HG03175 (cell line): ENCODE measurements at regions not wholly inside any gene's neighbourhood (a gene's known extent, or its start where the extent isn't known, plus 50 kb on each side); places are given as distances from the start of the nearest gene placed in this dataset.

Experiments
- ATAC-seq: cut with Tn5 transposase; IDR thresholded peaks from one replicate; pipeline ENCODE4 v1.9.1; 2021; ENCODE audit warnings: mild to moderate bottlenecking, moderate library complexity; ENCODE audit not compliant: unreplicated experiment

DNA sequence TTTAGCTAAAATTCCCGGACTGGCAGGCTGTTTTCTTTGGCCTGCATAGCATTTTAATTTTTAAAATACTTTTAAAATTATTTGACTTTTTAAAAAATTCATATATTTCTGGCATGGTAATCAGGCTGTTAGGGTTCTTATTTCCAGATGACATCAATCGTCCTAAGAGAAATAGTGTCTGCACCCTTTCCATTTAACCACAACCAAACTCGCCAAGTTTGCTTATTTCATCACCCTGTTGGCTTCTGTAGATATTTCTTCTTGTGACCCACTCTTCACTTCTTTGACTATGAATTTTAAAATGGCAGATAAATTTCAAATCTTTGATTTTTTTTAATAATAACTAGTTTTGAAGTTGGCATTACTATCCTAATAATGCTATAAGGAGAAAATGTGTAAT lies 675.7 kb upstream of the FTMT start:
- no peak for ATAC-seq

DNA sequence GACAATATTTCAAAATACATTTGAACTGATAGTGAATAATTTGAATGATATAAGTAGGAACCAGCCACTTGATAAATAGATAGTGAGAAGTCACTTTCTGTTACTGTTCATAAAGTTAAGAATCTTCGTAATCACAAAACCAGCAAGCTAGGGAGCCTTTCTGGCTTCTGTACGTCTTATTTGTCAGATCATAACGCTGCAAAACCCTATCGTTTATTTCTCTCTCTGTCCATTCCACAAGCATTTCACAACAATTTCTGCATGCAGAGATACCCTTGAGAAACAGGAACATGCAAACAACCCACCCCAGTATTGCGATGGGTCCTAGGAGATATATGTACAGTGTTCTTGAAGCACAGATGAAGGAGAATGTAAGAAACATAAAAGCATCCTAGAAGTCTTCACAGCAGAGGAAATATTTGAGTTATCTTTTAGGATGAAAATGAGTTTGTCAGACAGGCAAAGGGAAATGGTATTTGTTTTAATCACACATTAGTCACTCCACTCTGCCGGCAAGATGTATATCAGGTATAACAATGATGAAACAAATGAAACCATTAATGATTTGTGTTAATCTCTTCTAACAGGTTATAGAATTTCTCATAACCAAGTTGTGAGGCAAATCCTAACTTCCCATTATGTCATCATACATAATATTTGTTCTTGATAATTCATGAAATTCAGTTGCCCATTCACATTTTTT lies 668.7 kb upstream of the FTMT start:
- ATAC-seq = no peak

DNA sequence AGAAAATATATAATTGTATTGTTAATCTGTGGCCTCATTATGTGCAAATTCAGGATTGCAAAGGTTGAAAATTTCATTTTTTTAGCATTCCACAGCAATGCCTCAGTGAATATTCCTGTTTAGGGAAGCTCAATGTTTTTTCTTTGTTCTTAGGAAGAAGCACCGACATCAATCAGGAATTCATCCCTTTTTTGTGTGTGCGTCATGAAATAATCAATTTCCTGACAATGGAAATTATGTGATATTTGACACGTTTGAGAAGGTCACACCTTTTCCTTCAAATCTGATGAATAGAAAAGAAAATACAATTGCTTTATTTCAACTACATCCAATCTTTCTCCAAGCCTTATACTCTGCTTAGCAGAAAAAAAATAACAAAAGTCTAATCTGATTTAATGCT lies 662.8 kb upstream of the FTMT start:
- ATAC-seq = no peak

DNA sequence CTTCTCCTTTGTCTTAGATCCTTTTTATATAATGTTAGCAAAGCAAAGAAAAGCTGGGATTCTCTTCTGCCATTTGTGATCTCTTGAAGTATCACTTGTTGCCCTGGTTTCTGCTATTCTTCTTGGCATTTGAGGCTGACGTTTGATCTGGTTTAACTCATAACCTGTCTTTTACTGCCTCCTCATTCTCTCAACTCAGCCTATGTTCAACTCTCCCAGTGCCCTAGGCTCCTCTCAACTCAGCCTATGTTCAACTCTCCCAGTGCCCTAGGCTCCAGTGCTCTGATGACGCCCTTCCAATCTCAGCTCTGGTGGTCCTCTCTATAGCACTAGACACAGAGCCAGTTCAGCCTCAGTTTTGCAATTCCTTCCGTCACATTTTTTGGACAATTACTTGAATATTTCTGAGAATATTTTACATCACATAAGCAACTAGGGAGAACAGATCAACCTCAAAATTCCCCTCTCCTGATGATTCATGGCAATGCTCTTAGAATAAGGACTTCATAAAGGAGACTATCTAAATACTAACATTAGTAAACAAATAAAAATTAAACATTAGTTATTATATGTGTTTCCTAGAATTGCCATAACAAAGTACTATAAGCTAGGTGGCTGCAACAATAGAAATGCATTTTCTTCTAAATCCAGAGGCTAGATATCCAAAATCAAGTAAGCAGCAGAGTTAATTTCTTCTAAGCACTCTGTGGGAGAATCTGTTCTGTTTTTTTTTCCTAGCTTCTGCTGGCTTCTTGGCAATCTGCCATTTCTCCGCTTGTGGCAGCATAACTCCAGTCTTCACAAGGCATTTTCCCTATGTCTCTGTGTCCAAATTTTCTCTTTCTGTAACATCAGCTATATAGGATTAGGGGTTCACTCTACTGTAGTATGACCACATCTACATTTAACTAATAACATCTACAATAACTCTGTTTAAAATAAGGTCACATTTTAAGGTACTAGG lies 662.1 kb upstream of the FTMT start:
- no peak for ATAC-seq

DNA sequence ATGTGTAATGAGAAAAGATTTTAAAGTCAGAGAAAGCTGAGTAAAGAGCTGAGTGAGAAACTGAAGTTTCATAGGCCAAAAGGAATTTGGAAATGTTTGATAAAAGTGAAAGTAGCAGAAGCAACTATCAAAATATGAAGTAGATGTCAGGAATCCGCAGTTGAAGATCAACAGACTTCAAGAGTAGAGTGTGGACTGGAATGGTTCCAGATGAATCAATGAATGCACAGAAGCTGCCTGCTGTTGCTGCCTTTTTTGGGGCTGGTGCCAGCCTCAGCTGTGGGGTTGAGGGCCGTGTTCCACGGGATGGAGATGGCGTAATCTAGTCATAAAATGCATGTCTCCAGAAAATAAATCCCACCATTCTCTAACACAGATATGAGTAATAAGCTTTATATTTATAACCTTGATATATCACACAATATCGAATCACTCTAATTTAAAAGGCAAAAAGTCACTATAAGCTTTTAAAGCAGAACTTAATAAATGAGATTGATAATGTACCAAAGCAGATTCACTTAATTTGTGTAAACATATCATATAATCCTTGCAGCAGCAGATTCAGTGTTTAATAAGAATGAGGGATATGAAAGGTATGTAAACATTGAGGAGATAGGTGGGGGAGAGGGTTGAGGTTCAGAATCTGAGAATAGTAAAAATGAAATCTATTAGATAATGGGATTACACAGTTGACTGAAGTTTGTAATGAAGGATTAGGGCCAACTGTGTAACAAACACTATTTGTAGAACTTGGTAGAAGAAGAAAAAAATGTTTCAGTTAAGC lies 652.3 kb upstream of the FTMT start:
- no peak for ATAC-seq

DNA sequence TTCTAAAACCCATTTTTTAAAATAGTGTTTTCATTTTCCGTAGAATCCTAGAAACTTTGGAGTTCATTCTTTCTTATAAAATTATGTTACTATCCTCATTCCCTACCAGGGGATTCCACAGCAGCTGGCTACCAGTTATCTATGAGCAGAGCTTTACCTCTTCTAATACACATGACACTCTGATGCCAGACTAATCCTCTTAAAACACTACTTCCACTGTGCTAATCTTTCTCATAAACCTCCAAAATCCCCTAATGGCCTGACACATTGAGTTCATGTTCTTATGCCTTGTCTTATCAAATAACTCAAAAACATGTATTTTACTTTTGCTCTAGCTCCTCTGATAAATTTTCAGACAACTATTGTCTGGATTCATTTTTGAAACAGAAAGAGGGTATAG lies 633.6 kb upstream of the FTMT start:
- ATAC-seq = no peak

DNA sequence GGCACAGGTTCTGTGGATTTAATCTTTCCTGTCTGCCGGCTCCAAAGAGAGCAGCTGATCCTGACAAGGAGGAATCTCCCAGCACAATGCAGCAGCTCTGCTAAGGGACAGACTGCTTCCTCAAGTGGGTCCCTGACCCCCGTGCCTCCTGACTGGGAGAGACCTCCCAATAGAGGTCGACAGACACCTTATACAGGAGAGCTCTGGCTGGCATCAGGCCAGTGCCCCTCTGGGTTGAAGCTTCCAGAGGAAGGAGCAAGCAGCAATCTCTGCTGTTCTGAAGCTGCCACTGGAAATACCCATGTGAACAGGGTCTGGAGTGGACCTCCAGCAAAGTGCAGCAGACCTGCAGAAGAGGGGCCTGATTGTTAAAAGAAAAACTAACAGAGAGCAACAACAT lies 630.2 kb upstream of the FTMT start:
- ATAC-seq = no peak

DNA sequence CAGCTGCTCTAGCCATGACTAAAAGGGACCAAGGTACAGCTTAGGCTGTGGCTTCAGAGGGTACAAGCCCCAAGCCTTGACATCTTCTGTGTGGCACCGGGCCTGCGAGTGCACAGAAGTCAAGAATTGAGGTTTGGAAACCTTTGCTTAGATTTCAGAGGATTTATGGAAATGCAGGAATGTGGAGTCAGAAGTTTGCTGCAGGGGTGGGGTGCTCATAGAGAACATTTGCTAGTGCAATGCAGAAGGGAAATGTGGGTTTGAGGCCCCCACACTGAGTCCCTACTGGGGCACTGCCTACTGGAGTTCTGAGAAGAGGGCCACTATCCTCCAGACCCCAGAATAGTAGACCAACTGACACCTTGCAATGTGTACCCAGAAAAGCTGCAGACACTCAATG lies 624.9 kb upstream of the FTMT start:
- no peak for ATAC-seq

DNA sequence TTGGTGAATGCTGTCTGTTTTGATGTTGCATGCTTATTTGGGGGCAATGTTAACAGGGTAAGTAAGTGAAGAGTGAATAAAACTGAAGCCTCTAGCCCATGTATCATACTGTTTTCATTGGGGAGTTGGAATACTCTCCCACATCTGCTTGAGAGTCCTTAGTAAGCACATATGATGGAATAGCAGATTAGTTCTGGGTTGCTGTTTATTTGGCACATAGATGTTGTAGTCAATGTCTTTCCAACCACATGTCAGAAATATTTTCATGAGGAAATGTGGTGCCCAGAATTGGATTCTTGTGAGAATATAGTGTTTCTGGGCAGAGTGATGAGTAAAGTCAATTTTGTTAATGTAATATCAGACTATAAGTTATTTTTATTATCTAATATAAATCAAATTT lies 611.7 kb upstream of the FTMT start:
- ATAC-seq = no peak

DNA sequence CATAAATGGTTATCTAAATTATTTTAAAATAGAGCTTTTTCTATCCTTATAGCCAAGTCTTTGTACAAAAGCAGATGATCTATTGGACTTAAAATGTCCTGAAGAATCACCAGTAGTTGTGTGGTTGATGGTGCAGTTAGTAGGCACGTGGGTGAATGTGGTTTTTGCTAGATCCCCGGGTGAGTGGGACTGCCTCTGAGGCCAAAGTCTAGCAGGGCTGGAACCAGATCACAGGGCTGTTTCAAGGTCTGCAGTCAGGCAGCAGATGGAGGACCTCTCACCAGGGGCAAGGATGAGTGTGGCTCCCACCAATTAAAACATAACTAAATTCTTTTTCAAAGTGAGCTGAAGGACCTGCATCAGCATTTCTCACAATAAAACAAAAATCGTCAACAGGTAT lies 604.7 kb upstream of the FTMT start:
- no peak for ATAC-seq

DNA sequence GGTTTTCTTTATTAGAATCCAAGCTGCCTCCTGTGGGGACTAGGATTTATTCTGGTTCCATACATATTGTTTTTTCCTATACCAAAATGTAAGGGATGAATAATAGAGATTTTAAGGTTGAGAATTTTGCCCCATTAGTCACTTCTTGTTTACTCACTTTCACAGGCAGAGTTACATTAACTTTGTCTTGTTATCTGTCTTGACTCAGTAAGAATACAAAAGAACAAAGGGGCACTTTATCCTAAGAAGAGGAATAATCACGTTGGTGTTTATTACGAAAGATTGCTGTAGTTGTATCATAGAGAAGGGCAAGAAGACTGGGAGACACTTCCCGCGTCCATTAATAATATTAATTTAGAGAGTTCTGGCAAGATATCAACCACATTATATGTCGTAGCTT lies 599.7 kb upstream of the FTMT start:
- no peak for ATAC-seq

DNA sequence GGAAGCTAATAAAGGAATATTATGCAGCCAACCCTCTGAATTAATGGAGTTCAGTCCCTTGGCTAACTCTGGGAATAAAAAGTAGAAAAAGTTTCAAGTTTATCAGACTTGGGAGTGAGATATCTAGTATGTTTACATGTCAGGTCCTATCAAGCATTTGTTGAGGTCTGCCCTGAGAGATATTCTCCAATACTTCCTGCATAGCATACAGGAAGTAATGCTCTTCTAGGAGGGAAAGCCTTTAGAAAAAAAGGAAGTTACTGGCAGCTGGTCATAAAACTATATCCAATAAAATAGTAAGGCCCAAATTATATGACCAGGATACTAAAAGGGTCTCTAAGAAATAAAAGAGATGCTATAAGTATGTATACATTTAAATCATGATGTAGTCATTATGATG lies 594.1 kb upstream of the FTMT start:
- ATAC-seq = no peak

DNA sequence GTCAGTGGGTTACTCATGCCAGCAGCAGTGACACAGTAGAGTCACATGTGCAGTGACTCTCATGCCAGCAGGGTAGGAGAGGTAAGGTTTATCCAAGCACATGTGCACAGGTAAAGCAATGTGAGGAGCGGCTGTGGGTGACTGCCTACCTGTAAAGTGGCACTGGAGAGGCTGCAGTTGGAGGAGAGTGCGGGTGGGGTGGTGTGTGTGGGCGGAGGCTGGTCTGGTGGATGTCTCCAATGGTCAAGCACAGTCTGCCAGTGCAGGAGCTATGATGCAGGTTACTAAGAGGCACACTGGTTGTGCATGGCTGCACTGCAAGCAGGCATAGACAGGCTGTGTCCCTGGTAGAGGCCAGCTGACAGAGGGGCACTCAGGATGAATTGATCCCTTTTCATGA lies 588.2 kb upstream of the FTMT start:
- no peak for ATAC-seq

DNA sequence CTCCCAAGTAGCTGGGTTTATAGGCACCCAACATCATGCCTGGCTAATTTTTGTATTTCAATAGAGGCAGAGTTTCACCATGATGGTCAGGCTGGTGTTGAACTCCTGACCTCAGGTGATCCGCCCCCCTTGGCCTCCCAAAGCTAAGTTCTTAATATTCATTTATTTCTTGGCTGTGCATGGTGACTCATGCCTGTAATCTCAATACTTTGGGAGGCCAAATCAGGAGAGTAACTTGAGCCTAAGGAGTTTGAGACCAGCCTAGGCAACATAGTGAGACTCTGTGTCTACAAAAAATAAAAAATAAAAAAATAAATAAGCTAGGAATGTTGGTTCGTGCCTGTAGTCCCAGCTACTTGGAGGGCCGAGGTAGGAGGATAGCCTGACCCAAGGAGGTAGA lies 587.1 kb upstream of the FTMT start:
- no peak for ATAC-seq

DNA sequence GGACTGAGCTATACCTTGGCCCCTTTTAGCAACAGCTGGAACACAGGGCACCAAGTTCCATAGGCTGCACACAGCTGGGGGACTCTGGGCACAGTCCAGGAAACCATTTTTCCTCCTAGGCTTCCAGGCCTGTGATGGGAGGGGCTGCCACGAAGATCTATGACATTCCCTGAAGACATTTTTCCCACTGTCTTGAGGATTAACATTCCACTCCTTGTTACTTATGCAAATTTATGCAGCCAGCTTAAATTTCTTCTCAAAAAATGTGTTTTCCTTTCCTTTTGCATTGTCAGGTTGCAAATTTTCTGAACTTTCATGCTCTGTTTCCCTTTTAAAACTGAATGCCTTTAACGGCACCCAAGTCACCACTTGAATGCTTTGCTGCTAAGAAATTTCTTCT lies 580.1 kb upstream of the FTMT start:
- no peak for ATAC-seq

DNA sequence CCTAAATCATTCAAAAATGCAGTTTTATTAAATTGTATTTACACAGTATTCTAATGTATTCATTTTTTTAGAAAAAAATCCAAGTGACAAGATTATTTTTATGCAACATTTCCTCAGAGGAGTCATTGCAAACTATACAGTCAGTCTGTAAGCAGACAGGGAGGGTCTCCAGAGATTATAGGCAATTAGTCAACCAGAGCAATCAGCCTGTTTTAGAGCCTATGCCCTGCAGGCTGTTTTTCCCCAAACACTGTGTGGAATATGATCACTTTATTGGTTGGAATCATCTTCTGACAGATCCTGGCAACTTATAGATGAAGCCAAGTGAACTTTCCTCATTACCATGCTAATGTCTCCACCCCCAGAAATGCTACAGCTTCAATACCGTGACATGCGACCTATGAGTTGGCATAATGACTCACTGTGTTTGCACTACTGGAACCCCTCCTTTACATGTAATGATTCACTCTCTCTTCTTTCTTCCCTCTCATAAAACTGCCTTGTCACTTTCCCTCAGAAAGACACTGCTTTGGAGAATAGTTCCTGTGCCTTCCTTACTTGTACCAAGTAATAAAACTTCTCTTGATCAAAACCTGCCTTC lies 577.7 kb upstream of the FTMT start:
- ATAC-seq = no peak

DNA sequence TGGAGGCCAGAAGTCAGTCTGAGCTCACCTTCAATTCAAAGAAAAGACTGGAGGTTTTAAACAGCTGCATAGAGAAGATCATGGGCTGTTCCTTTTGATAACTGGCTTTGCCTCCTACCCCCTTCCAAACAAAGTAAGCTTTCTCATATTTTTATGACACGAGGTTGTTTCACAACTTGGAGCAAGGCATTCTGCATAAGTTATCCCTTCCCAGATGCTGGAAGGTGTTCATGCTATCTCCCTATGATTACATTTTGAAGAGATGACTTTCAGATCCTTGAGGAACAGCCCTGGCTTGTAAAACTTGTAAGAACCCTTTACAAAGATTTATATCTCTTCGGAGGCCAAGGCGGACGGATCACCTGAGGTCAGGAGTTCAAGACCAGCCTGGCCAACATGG lies 571.9 kb upstream of the FTMT start:
- ATAC-seq = no peak

DNA sequence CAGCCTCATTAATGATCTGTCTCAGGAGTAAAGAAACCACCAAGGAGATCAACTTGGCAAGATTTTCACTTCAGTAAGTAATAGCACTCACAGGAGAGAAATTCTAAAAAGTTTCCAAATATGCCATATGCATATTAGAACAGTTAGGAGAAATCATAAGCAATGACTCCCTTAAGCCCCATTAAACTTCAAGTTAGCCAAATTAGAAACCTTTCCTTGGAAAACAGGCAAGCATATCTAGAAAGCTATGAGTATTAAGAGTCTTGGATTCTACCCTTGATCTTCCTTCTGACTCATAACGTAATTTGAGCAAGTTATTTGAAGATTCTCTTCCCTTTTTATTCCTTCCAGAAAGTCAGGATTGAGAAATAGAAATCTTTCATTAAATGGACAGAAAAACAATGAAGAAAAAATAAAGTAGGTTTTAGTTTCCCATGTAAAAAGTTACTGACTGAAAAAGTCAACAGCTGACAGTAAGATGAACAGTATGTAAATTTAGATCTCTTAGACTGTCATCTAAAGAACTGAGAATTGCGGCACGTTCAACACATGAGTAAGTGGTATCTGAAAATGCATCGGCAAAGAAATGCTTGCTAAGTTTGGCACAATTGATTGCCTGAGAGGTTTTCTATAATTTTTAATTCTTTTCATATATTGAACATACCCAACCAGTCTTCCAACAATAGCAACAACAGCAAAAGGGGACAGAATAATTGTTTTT lies 565.7 kb upstream of the FTMT start:
- ATAC-seq = no peak

DNA sequence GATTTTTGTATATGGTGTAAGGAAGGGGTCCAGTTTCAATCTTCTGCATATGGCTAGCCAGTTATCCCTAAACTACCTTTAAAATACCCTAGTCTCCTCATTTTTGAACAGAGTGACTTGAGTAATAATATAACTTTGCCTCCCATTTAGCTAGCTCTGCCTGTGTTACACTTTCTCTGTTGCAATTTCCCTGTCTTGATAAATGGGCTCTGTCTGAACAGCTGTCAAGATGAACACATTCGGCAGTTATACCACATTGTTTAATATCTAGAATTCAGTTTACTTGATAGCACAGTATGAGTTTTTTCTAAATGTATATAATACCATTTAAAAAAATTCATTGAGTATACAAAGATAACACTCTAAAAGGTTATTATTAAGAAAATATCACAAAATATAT lies 562.9 kb upstream of the FTMT start:
- ATAC-seq = no peak

DNA sequence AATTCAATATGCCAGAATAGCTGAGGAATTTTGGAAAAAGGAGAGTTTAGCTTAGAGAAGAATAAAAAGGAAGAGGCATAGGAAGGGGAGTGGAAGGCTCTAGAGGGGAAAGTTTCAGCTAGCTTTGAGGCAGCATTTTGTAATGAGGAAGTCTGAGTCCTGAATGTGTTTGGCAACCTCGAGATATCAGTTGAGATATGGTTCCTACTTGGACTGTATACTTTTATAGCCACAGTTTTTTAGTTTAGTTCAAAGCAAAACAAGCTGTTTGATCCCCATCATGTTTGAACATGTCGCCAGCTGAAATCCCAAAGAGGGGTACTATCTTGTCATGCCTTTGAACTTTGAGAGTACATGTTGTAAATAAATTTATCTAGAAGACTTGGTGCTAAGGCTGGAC lies 559.0 kb upstream of the FTMT start:
- ATAC-seq = no peak

DNA sequence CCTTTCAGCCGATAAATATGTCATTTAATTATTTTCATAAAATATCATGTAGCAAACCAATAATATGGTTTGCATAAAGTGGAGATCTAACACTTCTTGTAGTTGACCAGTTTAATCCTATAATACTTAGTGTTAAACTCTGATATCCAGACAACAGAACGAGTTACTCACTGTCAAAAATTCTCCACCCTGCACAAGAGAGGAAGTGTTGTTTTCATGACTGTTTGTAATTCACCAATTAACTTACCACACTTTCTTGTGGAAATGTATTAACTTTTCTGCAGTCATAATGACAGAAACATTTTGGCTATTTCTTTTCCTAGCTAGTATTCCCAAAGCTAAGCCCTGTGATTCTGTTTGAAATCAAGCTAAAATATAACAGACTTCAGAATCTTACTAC lies 555.3 kb upstream of the FTMT start:
- no peak for ATAC-seq
